ENCODE measurements at regions not wholly inside any gene's neighbourhood (a gene's known extent, or its start where the extent isn't known, plus 50 kb on each side); places are given as distances from the start of the nearest gene placed in this dataset.

DNA sequence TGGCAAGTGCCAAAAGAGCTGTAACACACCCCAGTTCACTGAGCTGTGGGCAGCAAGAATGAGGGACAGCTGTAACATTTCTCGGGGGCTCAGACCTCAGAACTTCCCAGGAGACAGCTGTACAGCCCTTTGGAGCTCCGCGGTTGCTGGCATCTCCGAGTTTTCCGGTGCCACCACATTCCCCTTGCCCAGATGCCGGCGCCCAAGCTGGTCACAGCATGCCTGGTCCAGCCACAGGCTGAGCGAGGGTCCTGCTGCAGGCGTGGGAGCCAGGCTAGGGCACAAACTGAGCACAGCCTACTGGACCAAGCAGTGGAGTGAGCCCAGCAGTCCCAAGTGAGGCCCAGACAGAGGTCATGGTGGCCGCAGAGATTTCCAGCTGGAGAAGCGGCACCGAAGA lies 797.7 kb upstream of the EDIL3 start (continued):
- TF ChIP-seq, protein P1, sequence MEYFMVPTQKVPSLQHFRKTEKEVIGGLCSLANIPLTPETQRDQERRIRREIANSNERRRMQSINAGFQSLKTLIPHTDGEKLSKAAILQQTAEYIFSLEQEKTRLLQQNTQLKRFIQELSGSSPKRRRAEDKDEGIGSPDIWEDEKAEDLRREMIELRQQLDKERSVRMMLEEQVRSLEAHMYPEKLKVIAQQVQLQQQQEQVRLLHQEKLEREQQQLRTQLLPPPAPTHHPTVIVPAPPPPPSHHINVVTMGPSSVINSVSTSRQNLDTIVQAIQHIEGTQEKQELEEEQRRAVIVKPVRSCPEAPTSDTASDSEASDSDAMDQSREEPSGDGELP (CRISPR knock-in tag; IDR thresholded peaks at IDR 0.05; ENCODE audit: borderline replicate concordance): no peak
- TF ChIP-seq FOXP1 (CRISPR knock-in tag; IDR thresholded peaks at IDR 0.05) (no peak), THAP12 (CRISPR knock-in tag; IDR thresholded peaks at IDR 0.05) (no peak), CHD1 (IDR thresholded peaks at IDR 0.05; ENCODE audit: low read length) (no peak), SIN3A (IDR thresholded peaks at IDR 0.05; ENCODE audit: borderline replicate concordance in 2 of 2, control insufficient read depth in 1 of 2, low read depth in 2 of 2, low read length in 2 of 2) (no peak)

- in situ Hi-C loops (cut with MboI): no loop called here
- H3K4me3 ChIP-seq: no peak overlapping the region
- H3K9ac ChIP-seq (ENCODE audit: insufficient read depth in 1 of 2, low read depth in 2 of 2, low read length in 2 of 2): no peak overlapping the region
- ATAC-seq: no peak
- no peaks in the 10 kb centered on the region for H3K79me2 ChIP-seq (ENCODE audit: control insufficient read depth, insufficient read depth, low read length)
- H4K20me1 ChIP-seq (replicated peaks; ENCODE audit: control insufficient read depth, insufficient read depth, low read length): no peaks in the 10 kb centered on the region
- 2% methylated on average over 11 of the region's 11 CpGs for WGBS (ENCODE audit: insufficient coverage, low coverage, missing lambda C conversion rate)
- no peaks in the 10 kb centered on the region for H3K9me1 ChIP-seq (ENCODE audit: control insufficient read depth, insufficient read depth, low read length)
- no peaks in the 10 kb centered on the region for H3K36me3 ChIP-seq (ENCODE audit: control insufficient read depth, insufficient read depth, low read length)
- no peak for FAIRE-seq
- DNase-seq (ENCODE audit: extremely low read depth in 1 of 4, low spot score in 3 of 4): no peak
- TF ChIP-seq RBM17 (IDR thresholded peaks at IDR 0.05; ENCODE audit: borderline replicate concordance, low read depth, low read length) (no peak), ARNT (IDR thresholded peaks at IDR 0.05) (no peak), RBFOX2 (IDR thresholded peaks at IDR 0.05; ENCODE audit: low read depth, low read length) (no peak), CBX5 (IDR thresholded peaks at IDR 0.05; ENCODE audit: borderline replicate concordance, low read depth) (no peak)
- TF ChIP-seq, protein P2, sequence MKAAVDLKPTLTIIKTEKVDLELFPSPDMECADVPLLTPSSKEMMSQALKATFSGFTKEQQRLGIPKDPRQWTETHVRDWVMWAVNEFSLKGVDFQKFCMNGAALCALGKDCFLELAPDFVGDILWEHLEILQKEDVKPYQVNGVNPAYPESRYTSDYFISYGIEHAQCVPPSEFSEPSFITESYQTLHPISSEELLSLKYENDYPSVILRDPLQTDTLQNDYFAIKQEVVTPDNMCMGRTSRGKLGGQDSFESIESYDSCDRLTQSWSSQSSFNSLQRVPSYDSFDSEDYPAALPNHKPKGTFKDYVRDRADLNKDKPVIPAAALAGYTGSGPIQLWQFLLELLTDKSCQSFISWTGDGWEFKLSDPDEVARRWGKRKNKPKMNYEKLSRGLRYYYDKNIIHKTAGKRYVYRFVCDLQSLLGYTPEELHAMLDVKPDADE (conservative IDR thresholded peaks at IDR 0.05; ENCODE audit: control insufficient read depth, low read depth, low read length): no peak
- TF ChIP-seq, protein P3, sequence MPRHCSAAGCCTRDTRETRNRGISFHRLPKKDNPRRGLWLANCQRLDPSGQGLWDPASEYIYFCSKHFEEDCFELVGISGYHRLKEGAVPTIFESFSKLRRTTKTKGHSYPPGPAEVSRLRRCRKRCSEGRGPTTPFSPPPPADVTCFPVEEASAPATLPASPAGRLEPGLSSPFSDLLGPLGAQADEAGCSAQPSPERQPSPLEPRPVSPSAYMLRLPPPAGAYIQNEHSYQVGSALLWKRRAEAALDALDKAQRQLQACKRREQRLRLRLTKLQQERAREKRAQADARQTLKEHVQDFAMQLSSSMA (CRISPR knock-in tag; IDR thresholded peaks at IDR 0.05): no peak
- H3K27me3 ChIP-seq (ENCODE audit: control insufficient read depth in 2 of 2, insufficient read depth in 2 of 2, low read length in 2 of 2): no peaks in the 10 kb centered on the region
- no peak overlapping the region for H2AFZ ChIP-seq (ENCODE audit: low read depth, low read length)
- POLR2A ChIA-PET: no interaction called here
- CTCF ChIA-PET (ENCODE audit: low intra/inter-chr PET ratio): no interaction called here
- H3K4me1 ChIP-seq (replicated peaks in 1 of 2; ENCODE audit: control insufficient read depth in 2 of 2, insufficient read depth in 2 of 2, low read length in 2 of 2): no peaks in the 10 kb centered on the region
- H3K4me2 ChIP-seq (ENCODE audit: insufficient read depth, low read length): no peak overlapping the region
- no peaks in the 10 kb centered on the region for H3K9me3 ChIP-seq (replicated peaks; ENCODE audit: control insufficient read depth, insufficient read depth, low read depth, low read length)
- BruUV-seq (replicated peaks): no TSS peak
- no peak overlapping the region for H3K27ac ChIP-seq (ENCODE audit: extremely low read depth, low read depth, low read length)
- intact Hi-C loops (cut with micrococcal nuclease): no loop called here
Measured at GRCh38 chr5:85204289-85204688, 819.6 kb upstream of the EDIL3 start.
